Fibroblast of skin of back (primary cell): ENCODE measurements at regions not wholly inside any gene's neighbourhood (a gene's known extent, or its start where the extent isn't known, plus 50 kb on each side); places are given as distances from the start of the nearest gene placed in this dataset.
"Not testable (repeated sequence)": the region's sequence is repeated elsewhere in the genome, so short reads cannot be mapped to it uniquely, and the experiment has no call there.

ENCODE experiments used
- DNase-seq: peaks from one replicate; pipeline ENCODE4 v3.0.0-alpha.2; 2013

DNA sequence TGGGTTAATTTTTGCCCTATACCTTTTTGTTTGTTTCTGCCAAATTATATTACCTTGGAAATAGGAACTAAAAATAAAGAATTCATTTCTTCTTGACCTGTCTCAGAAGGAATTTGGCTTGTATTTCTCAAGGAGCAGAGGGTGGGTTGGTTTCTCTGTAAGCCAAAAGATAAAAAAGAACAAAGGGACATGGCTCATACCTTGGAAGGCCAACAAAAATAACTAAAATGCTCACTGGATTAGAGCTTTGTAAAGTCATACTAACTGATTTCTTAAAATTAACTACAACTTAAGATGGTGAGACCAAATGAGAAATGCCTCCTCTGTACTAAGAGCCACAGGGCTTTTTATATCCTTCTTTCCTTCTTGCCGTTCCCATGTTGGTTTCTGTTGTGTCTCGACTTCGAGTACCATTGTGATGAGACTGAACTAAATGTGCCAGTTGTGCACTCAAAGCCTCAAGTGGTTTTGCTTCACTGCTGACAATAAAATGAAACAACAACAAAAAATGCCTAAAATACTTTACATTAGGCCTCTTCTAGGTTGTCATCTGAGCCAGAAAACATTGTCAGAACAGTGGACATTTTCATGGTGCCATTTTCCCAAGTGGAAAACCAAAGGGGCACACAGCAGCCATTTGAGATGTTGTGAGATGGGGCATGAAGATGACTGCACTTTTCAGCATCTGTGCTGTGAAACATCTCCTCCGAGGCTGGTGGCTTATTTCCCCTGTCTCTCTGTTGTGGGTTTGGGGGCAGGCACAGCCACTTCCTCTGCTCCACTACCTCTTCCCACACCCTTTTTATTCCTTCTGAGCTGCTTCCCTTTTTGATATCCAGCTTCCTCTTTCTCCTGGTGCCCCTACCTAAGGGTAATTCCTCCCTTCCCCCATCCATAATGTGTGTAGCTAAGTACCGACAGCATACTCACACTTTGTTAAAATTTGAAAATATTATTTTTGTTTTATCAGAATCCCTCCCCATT, 51.8 kb upstream of the AGR3 start:
- DNase-seq = no peak

DNA sequence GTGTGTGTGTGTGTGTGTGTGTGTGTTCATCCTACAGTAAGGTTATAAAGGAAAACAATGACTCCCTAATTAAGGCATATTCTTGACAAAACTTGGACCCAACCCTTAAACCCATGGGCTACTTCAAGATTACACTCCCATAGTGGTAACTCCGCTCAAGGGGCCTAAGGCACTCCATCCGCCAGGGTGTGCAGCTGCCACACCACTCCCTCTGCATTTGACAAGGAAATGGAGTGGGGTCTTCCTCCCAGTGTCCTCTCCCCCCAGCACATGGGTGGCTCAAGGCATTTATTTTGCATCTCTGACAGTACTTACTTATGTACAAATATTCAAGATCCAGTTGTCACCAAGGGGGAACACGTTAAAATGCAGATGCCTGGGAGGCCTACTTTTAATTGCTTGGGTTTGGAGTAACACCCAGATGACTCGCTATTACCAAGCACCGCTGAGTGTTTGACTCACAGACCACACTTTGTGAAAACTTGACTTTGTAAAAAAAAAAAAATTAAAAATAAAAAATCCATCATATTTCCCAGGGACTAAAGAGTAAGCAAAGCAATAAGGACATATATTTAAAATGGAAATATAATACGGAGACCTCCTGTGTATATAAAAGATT, 53.0 kb upstream of the AGR3 start:
- peak; percentile 79 for DNase-seq

DNA sequence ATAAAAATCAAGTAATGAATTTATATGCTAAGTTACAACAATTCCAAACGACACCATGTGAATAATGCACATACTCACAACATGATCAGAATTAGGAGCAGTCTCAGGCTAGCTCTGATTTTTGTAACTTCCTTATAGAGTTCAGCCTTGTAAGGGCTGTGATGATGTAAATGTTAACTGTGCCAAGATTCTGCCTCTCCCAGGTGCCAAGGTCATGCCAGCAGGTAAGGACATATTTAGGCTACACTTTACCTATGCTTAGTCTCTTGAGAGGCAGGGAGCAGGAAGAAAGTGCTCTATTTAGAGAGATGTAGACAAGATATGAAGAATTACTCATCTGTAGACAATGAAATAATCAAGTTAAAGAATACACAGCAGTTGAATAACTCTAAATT, 53.6 kb upstream of the AGR3 start:
- DNase-seq = no peak

DNA sequence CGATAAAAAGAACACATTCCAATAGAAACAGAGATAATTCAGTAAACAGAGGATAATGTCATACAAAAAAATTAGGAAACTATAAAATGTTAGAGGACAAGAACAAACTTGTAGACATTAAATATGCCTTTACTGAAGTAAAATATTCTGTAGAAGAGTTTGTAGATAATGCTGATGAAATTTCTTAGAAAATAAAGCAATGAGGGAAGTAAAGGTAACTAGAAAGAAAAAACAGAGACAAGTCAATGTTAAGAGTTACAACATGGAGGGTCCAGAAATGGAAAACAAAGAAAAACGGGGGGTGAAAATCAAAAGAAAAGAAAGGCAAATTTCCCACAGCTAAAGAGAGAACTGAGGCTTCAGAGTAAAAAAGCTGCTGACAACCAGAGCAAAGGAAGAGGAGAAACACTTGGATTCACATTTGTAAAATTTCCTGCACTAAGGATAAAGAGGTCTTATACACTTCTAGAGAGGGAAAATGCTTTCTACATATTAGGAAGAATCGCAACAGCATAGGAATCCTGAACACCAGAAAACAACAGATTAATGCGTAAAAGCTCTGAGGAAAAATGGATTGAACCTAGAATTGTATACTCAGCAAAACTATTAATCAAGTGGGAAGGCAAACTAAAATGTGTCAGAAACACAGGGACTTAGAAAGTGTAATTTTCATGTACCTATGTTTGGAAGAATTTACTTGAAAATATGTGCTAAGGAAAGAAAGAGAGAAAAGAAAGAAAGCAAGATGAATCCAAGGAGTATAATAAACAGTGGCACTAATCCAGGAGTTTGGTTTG, 55.0 kb upstream of the AGR3 start:
- DNase-seq = no peak

DNA sequence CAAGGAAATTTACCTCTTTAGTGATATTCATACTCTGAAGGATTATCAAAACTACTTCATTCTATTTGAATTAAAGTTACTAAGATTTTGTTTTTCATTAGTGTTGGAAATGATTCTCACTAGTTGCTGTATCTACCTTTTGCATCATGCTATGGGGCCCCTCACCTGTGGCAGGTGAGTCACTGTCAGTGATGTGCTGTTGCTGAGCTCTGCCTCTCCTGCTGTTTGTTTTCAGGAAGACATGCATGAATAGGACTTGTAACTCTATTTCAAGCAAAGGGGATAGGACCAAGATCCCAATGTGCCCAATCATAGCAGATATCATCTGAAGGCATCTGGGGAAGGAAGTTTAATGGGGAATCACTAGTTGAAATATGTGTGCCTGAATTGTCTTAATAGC, 57.4 kb upstream of the AGR3 start:
- DNase-seq = no peak

DNA sequence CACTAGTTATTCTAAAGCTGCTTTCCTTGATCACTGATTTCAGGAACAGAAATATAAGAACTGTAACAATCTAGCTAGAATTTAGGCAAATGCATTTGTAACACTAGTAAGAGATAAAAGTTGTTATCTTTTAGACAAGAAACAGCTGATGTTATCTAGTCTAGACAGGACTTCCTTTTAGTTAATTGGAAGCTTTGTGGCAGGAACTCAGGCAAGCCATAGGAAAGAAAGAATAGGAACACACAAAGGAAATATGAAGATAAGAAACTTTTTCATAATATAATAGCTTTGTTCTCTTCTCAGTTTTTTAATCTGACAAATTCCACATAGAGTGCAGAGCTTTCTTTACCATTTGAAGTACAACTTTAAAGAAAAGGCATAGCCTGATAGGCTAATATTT, 59.0 kb upstream of the AGR3 start:
- DNase-seq = no peak

DNA sequence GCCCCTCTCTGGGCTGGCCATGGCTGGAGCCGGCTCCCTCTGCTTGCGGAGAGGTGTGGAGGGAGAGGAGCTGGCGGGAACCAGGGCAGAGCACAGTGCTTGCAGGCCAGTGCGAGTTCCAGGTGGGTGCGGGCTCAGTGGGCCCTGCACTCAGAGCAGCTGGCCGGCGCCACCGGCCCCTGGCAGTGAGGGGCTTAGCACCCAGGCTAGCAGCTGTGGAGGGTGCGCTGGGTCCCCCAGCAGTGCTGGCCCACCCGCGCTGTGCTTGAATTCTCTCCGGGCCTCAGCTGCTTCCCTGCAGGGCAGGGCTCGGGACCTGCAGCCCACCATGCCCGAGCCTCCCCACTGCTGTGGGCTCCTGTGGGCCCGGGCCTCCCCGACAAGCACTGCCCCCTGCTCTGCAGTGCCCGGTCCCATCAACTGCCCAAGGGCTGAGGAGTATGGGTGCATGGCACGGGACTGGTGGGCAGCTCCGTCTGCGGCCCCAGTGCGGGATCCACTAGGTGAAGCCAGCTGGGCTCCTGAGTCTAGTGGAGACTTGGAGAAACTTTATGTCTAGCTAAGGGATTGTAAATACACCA, 61.2 kb upstream of the AGR3 start:
- DNase-seq = no peak

DNA sequence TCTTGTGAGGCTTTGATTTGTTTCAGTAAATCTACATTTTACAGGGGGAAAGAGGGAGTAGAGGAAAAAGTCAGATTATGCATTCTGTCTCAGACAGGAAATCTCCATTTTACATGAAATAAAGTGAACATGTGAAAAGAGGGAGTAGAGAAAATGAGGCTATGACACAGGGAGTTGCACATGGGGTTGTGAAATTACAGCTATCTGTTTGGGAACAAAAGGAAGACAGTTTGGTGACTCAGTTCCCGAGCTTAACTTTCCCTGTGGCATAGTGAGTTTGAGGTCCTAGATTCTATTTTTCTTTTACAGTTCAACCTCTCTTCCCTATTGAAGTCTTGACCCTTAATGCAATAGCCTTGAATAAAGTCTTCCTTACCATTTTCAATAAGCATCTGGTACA, 63.2 kb upstream of the AGR3 start:
- no peak for DNase-seq

DNA sequence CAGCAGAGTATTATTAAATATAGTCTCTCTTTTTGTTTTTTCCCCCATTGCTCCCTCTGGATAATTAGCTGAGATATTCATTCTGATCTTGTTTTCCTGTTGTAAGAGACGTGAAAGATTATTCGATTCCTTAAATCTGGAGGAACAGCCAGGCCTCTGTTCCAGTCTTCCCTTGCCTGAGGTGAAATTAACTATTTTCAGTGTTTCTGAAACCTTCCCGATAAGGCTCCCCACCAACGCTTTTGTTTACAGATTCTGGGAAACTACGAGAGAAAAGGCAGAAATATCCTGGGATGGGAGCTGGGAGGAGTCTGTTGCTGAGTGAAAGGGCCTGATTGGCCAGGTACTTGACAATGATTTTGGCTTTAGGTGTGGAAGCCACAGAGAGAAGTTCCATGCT, 63.6 kb upstream of the AGR3 start:
- no peak for DNase-seq

DNA sequence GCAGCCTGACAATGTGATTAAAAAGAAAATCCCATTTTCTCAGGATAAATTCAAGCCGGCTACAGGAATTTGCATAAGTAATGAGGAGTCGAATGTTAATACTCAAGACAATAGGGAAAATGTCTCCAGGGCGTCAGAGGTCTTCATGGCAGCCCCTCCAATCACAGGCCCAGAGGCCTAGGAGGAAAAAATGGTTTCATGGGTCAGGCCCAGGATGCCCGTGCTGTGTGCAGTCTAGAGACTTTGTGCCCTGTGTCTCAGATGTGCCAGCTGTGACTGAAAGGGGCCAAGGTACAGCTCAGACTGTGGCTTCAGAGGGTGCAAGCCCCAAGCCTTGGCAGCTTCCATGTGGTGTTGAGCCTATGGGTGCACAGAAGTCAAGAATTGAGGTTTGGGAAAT, 66.3 kb upstream of the AGR3 start:
- not testable (repeated sequence) for DNase-seq

DNA sequence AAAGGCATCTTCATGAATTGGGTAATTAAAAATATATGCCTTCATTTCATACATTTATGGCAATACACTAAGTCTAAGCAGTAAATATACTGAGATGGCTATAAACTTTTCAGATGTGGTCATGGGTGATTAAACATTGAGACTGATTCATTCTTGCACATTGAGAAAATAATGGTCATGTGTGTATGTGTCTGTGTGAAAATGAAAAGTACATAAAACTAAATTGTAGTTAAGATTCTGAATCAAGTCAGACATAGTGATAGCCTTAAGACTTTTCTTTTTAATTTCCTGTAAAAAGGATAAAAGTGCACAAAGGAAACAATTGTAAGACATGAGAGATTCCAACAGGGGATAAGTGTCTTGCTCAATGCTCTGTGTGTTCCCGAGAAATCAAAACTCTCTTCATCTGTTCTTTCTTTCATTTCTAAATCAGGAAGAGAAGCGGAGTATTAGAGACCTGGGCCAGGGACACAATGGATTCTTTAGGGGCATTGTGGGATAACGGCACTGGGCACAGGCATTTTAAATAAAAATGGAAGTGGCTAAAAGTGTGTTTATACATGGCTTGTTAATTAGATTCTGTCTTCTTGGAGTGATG, 69.8 kb upstream of the AGR3 start:
- DNase-seq = no peak

DNA sequence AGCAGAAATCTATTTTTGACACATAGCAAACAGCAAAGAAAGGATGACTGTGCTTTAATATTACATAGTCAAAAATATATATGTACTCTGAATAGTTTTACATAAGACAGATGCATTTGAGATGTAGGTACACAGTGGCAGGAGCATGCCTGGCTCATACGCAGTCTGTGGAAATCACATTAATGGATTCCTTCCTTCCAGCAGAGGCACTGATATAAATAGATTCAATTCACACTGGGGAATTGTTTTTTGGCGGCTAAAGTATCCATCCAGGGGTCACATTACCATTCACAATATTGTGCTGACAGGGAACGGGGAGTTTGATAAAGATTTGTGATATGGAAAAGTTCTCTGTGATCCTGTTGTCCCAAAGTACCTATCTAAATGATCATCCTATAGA, 72.5 kb upstream of the AGR3 start:
- DNase-seq = no peak

DNA sequence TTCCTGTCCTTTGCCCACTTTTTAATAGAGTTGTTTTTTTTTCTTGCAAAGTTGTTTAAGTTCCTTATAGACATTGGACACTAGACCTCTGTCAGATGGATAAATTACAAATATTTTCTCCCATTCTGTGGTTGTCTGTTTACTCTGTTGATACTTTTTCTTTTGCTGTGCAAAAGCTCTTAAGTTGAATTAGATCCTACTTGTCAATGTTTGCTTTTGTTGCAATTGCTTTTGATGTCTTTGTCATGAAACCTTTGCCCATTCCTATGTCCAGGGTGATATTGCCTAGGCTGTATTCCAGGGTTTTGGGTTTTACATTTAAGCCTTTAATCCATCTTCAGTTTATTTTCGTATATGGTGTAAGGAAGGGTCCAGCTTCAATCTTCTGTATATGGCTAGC, 76.9 kb upstream of the AGR3 start:
- DNase-seq = no peak

DNA sequence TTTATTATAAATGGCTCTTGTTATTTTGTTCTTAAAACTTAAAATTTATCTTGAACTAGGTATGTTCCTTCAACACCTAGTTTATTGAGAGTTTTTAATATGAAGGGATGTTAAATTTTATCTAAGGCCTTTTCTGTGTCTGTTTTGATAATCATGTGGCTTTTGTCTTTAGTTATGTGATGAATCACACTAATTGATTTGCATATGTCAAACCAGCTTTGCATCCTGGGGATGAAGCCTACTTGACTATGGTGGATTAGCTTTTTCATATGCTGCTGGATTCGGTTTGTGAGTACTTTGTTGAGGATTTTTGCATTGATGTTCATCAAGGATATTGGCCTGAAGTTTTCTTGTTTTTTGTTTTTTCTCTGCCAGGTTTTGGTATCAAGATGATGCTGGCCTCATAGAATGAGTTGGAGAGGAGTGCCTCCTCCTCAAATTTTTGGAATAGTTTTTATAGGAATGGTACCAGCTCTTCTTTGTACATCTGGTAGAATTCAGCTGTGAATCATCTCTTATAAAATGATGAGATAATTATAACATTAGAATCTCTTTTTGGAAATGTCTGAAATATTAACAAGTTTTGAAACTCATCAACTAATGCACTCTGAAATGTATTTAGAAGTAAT, 78.7 kb upstream of the AGR3 start:
- DNase-seq = peak; percentile 25

DNA sequence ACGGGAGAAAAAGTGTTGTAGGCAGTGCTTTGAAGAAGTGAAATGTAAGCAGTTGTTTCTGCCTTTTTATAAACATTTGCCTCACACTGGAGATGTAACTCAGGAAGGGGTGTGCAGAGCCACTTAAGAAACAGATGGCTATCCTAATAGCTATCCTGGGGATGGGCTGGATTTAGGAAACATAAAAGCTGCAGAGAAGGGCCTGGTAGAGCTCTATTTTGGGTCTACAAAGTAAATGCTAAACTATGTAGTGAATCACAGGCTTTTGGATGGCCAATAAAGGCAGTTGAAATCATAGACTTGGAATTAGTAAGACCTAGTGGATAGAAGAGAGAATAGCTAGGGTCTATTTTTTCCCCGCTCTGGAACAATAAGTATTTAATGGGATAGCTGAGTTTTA, 79.9 kb upstream of the AGR3 start:
- DNase-seq = peak; percentile 58

DNA sequence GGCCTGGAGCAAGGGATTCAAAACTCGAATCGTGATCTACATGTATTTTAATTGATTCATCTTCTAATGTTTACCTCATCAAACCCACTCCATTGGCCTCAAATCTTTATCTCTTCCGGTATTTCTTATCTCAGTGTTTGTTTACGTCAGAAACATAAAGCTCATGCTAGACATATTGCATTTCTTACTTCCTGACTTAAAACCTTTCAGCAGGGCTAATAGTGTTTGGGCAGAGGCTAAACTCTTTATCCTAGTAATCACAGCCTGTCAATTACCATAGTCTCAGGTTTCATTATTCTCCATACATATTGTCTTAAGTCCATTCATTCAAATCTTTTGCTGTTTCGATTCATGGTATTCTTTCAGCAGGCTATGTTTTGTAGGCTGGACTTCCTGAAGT, 81.3 kb upstream of the AGR3 start:
- no peak for DNase-seq

DNA sequence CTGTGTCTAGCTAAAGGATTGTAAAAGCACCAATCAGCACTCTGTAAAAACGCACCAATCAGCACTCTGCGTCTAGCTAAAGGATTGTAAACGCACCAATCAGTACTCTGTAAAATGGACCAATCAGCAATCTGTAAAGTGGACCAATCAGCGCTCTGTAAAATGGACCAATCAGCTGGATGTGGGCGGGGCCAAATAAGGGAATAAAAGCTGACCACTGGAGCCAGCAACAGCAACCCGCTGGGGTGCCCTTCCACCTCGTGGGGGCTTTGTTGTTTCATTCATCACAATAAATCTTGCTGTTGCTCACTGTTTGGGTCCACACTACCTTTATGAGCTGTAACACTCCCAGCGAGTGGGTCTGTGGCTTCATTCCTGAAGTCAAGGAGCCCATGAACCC, 83.9 kb upstream of the AGR3 start:
- DNase-seq = not testable (repeated sequence)

DNA sequence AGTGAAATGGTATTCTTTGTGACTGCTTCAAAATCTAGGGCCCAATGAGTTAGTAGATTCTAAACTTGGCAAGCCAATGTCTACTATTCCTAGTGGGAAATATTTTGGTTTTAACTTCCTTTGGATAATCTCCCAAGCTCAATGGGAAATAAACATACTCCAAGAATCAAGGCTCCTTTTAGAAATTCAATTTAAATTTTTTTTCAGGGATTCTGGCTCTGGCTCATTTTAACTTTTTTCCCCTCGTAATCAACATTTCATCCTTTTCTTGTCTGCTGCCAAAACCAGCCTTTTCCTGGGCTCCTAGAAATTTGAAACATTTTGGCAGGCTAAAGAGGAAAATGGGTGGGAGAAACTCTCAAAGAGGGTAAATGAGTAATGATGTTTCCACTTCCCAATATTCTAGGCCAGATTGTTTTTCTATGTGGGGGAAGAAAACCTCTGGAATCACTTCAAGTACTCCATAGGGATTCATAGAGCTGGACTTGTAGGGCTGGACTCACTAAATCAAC, 85.6 kb upstream of the AGR3 start:
- DNase-seq = peak; percentile 95

DNA sequence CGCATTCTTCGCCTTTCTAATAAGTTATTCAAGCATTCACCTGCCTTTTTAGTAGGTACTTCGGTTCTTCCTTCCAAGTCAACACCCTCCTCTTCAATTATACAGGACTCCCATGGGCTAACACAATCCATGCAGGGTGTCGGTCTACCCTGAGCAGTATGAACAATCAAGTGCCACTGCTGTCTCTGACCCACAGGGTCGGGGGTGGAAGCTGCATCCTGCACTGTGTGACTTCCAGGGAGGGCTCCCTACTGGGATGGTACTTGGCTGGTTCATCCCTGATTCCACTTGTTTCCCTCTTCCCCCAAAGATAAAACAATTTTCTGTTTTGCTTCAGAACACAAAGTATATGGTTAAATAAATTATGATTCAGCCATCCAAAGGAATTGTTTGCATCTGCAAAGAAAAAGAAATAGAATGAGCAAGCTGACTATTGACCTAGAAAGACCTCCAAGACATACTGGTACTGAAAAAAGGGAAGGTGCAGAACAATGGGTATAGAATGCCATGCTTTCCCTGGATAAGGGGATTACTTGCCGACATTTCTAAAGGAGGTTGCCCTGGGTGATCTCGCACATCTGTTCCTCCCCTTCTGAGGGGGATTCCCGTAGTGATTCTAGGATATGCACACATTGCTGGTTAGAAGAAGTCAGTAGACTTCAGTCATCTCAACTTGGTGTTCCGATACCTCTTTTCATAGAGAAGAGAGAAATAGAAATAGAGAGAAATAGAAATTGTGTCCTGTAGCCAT, 89.1 kb upstream of the AGR3 start:
- DNase-seq = no peak

DNA sequence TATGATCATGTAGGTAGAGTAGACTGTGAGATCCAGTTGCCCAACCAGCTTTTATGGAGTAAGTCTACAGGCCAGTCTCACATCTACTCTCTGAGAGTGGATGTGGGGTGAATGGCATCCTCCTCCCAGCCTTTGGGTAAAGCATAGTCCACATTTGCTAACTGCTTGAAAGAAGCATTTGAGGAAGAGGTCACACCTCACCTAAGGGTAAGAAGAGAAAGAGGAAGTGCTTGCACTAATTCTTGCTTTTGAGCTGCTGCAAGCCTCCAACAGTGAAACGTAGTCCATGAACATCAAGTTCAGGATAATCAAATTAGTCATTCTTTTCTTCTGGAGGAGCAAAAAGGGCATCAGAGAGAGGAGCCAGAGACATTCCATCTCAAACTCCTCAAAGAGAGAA, 93.9 kb upstream of the AGR3 start:
- DNase-seq = no peak
